Body of pancreas (tissue), 4 donors: ENCODE measurements at regions not wholly inside any gene's neighbourhood (a gene's known extent, or its start where the extent isn't known, plus 50 kb on each side); places are given as distances from the start of the nearest gene placed in this dataset.

Experiments
- ATAC-seq: fragments of 150-250 bp; one replicate; pipeline ENCODE4 v1.9.1; 2016
- DNase-seq, 4 donors: peaks; one replicate each; pipeline ENCODE4 v3.0.0-alpha.2; 2019
- H3K27ac ChIP-seq, 4 donors: fragments of 200-600 bp; sonication (generic); 1 replicate in 3 of 4; 2 replicates in 1 of 4; pipeline versions ENCODE4 v1.5.1 to v1.6.1; 2016 to 2019; ENCODE audit warnings: mild to moderate bottlenecking in 1 of 4, mixed read lengths in 1 of 4, moderate library complexity in 1 of 4
- H3K27me3 ChIP-seq, 2 donors: fragments of 200-600 bp; sonication (generic); one replicate each; pipeline ENCODE4 v1.6.0; 2016; ENCODE audit warnings: mild to moderate bottlenecking in 1 of 2
- H3K36me3 ChIP-seq, 2 donors: fragments of 200-600 bp; sonication (generic); replicated peaks in 1 of 2; 2 replicates each; pipeline ENCODE4 v1.5.1; 2016; ENCODE audit warnings: low read depth in 2 of 2; ENCODE audit not compliant: insufficient read depth in 1 of 2
- H3K4me1 ChIP-seq: fragments of 200-600 bp; sonication (generic); one replicate; pipeline ENCODE4 v1.6.0; 2016
- H3K4me3 ChIP-seq, 2 donors: fragments of 200-600 bp; sonication (generic); 1 replicate in 1 of 2; 2 replicates in 1 of 2; pipeline ENCODE4 v1.5.1; 2016 to 2019
- H3K9me3 ChIP-seq, 3 donors: fragments of 200-600 bp; sonication (generic); 1 replicate in 2 of 3; 2 replicates in 1 of 3; pipeline ENCODE4 v1.5.1; 2016
- POLR2A ChIP-seq, 3 donors: fragments of 450-650 bp; IDR thresholded peaks; one replicate each; pipeline ENCODE4 v1.6.1; 2016; ENCODE audit warnings: antibody characterized with exemption in 3 of 3, mild to moderate bottlenecking in 2 of 3
- WGBS, 2 donors: methylation state at CpG; one replicate each; pipeline ENCODE4 v1.1.5; 2017; 5-methylcytosine and 5-hydroxymethylcytosine counted together
- intact Hi-C: fragments of 100-400 bp; cut with DNase I; formaldehyde crosslinking; loops from one replicate; pipeline ENCODE4 v1.15.1; 2023
- TF ChIP-seq, protein P1 (sequence below), 7 experiments: fragments of 450-650 bp in 4 of 7; fragments of 200-600 bp in 3 of 7; sonication (generic) in 3 of 7; IDR thresholded peaks; one replicate each; pipeline ENCODE4 v1.5.1; 2016 to 2019; ENCODE audit warnings: antibody characterized with exemption in 7 of 7

DNA sequence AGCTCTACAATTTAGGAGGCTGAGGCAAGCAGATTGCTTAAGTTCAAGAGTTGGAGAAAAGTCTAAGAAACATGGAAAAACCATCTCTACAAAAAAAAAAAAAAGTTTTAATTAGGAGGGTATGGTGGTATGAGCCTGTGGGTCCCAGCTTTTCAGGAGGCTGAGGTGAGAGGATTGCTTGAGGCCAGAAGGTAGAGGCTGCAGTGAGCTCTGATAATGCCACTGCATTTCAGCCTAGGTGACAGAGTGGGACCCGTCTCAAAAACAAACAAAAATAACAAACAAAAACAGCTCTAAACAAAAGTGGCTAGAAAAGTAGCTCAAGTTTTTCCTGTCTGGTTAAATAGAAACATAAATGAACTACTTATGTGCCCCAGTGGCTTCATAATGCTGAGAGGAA is 2133.6 kb upstream of the DEFB115 start:
- intact Hi-C loops: no loop called here
- TF ChIP-seq, protein P1, sequence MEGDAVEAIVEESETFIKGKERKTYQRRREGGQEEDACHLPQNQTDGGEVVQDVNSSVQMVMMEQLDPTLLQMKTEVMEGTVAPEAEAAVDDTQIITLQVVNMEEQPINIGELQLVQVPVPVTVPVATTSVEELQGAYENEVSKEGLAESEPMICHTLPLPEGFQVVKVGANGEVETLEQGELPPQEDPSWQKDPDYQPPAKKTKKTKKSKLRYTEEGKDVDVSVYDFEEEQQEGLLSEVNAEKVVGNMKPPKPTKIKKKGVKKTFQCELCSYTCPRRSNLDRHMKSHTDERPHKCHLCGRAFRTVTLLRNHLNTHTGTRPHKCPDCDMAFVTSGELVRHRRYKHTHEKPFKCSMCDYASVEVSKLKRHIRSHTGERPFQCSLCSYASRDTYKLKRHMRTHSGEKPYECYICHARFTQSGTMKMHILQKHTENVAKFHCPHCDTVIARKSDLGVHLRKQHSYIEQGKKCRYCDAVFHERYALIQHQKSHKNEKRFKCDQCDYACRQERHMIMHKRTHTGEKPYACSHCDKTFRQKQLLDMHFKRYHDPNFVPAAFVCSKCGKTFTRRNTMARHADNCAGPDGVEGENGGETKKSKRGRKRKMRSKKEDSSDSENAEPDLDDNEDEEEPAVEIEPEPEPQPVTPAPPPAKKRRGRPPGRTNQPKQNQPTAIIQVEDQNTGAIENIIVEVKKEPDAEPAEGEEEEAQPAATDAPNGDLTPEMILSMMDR (IDR thresholded peaks at IDR 0.05): no peak
- no peak for TF ChIP-seq POLR2A (IDR thresholded peaks at IDR 0.05)
- ATAC-seq: no peak
- WGBS, 2 donors: 34 to 49% methylated on average over 1 of the region's 1 CpG
- H3K27ac ChIP-seq: no peak overlapping the region
- DNase-seq: no peak
- no peaks in the 10 kb centered on the region for H3K9me3 ChIP-seq
- H3K36me3 ChIP-seq: no peaks in the 10 kb centered on the region
- H3K27me3 ChIP-seq: no peaks in the 10 kb centered on the region
- H3K4me3 ChIP-seq: no peak overlapping the region
- no peaks in the 10 kb centered on the region for H3K4me1 ChIP-seq
